Nephron progenitor cell (in vitro differentiated cells): ENCODE measurements at regions not wholly inside any gene's neighbourhood (a gene's known extent, or its start where the extent isn't known, plus 50 kb on each side); places are given as distances from the start of the nearest gene placed in this dataset.

ENCODE experiments used
- DNase-seq: peaks from one replicate; pipeline ENCODE4 v3.0.0; 2021
- H3K27ac Mint-ChIP-seq: 2 replicates; pipeline ENCODE4 v1.8.0; 2021; ENCODE audit warnings: mild to moderate bottlenecking, moderate library complexity, mixed read lengths
- H3K27me3 Mint-ChIP-seq: 2 replicates; pipeline ENCODE4 v1.8.0; 2021; ENCODE audit warnings: mild to moderate bottlenecking, low read depth, mixed read lengths; ENCODE audit not compliant: poor library complexity
- H3K36me3 Mint-ChIP-seq: 2 replicates; pipeline ENCODE4 v1.8.0; 2021; ENCODE audit warnings: low read depth, mixed read lengths
- H3K4me1 Mint-ChIP-seq: 2 replicates; pipeline ENCODE4 v1.8.0; 2021; ENCODE audit warnings: mixed read lengths
- H3K4me3 Mint-ChIP-seq: 2 replicates; pipeline ENCODE4 v1.8.0; 2021; ENCODE audit warnings: mild to moderate bottlenecking, moderate library complexity, mixed read lengths
- H3K9me3 Mint-ChIP-seq: 2 replicates; pipeline ENCODE4 v1.8.0; 2021; ENCODE audit warnings: mild to moderate bottlenecking, moderate library complexity, mixed read lengths
- CTCF ChIP-seq: fragments of 200-600 bp; sonication (generic); IDR thresholded peaks from 2 replicates; pipeline ENCODE4 v1.5.0; 2021; ENCODE audit warnings: antibody characterized with exemption

GRCh38 chr9:129464972-129465833 is 155.7 kb downstream of the C9orf50 start:
- no peak overlapping the region for H3K4me3 Mint-ChIP-seq
- no peaks in the 10 kb centered on the region for H3K36me3 Mint-ChIP-seq
- H3K27ac Mint-ChIP-seq, result no peak overlapping the region
- DNase-seq, result no peak
- peaks cover 87% of the 10 kb centered on the region for H3K4me1 Mint-ChIP-seq
- H3K27me3 Mint-ChIP-seq, result peaks cover 6% of the 10 kb centered on the region
- no peaks in the 10 kb centered on the region for H3K9me3 Mint-ChIP-seq
- no peak for TF ChIP-seq CTCF

- Mint-ChIP-seq H3K27me3 (peaks cover 6% of the 10 kb centered on the region), H3K27ac (no peak overlapping the region), H3K4me3 (no peak overlapping the region), H3K36me3 (no peaks in the 10 kb centered on the region), H3K4me1 (peaks cover 75% of the 10 kb centered on the region), H3K9me3 (no peaks in the 10 kb centered on the region)
- no peak for TF ChIP-seq CTCF
- no peak for DNase-seq
These were observed 156.9 kb downstream of the C9orf50 start for GRCh38 chr9:129463994-129464393.

GRCh38 chr9:129463477-129463876 is 157.4 kb downstream of the C9orf50 start:
- H3K36me3 Mint-ChIP-seq, result no peaks in the 10 kb centered on the region
- no peak for TF ChIP-seq CTCF
- H3K9me3 Mint-ChIP-seq, result no peaks in the 10 kb centered on the region
- peaks cover 6% of the 10 kb centered on the region for H3K27me3 Mint-ChIP-seq
- H3K4me3 Mint-ChIP-seq, result no peak overlapping the region
- H3K4me1 Mint-ChIP-seq, result peaks cover 71% of the 10 kb centered on the region
- H3K27ac Mint-ChIP-seq, result no peak overlapping the region
- DNase-seq, result no peak

GRCh38 chr9:129462360-129462759 is 158.5 kb downstream of the C9orf50 start:
- Mint-ChIP-seq H3K4me3 (no peak overlapping the region), H3K36me3 (no peaks in the 10 kb centered on the region), H3K27ac (peak overlapping the region; percentile 64), H3K9me3 (no peaks in the 10 kb centered on the region), H3K4me1 (peaks cover 71% of the 10 kb centered on the region), H3K27me3 (peaks cover 10% of the 10 kb centered on the region)
- no peak for TF ChIP-seq CTCF
- no peak for DNase-seq

- Mint-ChIP-seq H3K27me3 (peaks cover 8% of the 10 kb centered on the region), H3K4me3 (peak overlapping the region; percentile 75), H3K9me3 (no peaks in the 10 kb centered on the region), H3K27ac (peak overlapping the region; percentile 99), H3K36me3 (no peaks in the 10 kb centered on the region), H3K4me1 (peaks cover 71% of the 10 kb centered on the region)
- DNase-seq, result peak; percentile 92
- no peak for TF ChIP-seq CTCF
These were observed 160.3 kb downstream of the C9orf50 start for GRCh38 chr9:129460323-129461261.
